ENCODE measurements at regions not wholly inside any gene's neighbourhood (a gene's known extent, or its start where the extent isn't known, plus 50 kb on each side); places are given as distances from the start of the nearest gene placed in this dataset.

DNA sequence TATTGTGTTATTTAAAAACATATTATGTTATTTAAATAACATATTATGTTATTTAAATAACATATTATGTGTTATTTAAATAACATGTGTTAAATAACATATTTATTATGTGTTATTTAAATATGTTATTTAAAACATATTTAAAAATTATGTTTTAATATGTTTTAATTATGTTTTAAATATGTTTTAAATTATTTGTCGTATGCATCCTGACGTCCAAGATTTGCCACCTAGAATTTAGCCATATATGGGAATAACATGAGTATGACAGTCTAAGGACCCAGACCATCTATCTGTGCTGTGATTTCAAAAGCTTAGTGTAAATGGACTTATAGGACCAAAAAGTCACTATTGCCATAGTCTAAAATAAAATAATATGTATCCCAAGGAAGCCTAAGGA lies 484.3 kb upstream of the KLHL29 start:
- TF ChIP-seq CTCF (IDR thresholded peaks at IDR 0.05) (no peak), POLR2A (IDR thresholded peaks at IDR 0.05) (no peak)

Data from heart left ventricle (tissue), 13 donors.